ELR (cell line): ENCODE measurements at regions not wholly inside any gene's neighbourhood (a gene's known extent, or its start where the extent isn't known, plus 50 kb on each side); places are given as distances from the start of the nearest gene placed in this dataset.
"Not testable (repeated sequence)": the region's sequence is repeated elsewhere in the genome, so short reads cannot be mapped to it uniquely, and the experiment has no call there.

Source experiments
- DNase-seq: peaks from one replicate; pipeline ENCODE4 v3.0.0-alpha.2; 2015; ENCODE audit warnings: low read depth

DNA sequence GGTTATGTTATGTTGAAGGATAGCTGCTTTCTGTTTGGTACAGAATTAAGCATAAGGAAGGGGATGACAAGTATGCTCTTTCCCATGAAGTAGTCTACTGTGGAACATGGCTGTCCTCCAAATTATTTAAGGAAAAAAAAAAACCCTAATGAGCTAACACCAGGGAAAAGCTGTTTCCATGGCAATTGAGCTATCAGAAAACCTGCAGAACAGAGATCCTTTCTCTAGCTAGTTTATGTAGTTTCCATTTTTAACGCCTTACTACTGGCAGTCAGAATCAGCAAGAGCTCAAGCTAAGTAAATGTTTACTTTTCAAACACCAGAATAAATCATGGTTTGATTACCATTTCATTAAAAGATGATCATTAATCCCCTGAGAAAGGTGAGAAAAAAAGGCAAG, 287.4 kb upstream of the TARS1 start:
- no peak for DNase-seq

DNA sequence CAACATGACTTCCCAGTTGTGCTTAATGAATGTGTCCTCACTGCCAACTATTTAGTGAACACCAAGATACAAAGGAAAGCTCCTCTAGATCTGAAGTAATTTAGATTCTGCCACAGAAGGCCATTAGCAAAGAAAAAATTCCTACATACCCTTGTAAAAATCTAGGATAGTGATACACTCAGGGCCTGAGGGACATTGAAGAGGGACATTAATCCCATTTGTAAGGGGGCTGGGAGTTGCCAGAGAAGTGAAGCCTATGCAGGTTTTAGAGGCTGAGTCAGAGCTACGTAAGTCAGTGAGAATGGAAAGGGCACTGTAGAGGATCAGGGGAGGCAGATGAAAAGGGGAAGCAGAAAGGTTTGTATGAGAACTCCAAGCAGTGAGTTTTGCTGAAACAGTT, 286.9 kb upstream of the TARS1 start:
- peak; percentile 85 for DNase-seq

DNA sequence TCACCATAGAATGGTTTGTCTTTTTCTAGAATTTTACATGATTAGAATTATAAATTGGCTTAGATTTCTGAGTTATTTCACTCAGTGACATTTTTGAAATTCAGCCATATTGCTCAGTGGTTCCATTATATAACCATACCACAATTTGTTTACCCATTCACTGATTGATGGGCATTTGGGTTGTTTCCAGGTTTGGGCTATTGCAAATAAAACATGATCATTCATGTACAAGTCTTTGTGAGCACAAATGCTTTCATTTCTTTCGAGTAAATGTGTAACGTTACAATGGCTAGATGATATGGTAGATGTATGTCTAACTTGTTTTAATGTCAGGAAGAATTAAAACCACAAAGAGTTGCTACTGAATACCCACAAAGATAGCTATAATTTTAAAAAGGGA, 279.9 kb upstream of the TARS1 start:
- DNase-seq, result no peak

DNA sequence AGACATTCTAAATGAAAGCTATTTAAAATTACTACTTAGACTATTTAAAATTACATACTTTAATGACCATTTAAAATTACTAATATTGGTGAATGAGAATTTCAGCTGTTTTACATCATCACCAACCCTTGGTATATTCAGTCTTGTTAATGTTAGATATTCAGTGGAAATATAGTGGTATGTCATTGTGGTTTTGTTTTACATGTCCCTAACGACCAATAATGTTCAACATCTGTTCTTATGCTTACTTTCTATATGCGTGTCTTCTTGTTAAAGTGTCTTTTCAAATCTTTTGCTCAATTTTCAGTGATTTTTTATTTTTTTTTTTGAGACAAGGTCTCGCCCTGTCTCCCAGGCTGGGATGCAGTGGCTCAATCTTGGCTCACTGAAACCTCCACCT, 279.3 kb upstream of the TARS1 start:
- no peak for DNase-seq

DNA sequence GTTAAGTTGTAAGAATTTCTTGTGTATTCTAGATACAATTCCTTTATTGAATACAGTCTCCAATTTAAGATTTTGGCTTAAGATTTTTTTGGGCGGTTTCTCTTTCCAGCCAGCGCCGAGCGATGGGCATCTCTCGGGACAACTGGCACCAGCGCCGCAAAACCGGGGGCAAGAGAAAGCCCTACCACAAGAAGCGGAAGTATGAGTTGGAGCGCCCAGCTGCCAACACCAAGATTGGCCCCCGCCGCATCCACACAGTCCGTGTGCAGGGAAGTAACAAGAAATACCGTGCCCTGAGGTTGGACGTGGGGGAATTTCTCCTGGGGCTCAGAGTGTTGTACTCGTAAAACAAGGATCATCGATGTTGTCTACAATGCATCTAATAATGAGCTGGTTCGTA, 278.7 kb upstream of the TARS1 start:
- DNase-seq, result no peak

DNA sequence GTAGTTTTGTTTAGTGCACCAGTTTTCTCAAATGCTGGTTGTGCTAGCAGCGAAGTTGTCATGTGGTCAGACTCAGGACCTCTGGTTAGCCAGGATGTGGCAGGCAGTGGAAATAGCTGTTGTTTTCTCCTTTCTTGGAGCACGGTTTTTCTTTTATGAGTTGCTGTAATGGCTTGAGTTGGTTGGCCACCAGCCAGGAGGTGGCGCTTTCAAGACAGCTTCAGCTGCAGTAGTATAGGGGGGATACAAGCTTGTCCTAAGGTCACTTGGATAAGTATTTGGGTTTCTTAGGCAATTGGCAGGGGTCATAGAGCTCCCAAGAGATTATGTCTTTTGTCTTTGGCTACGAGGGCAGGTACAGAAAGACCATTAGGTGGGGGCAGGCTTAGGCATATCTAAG, 274.2 kb upstream of the TARS1 start:
- DNase-seq, result no peak

DNA sequence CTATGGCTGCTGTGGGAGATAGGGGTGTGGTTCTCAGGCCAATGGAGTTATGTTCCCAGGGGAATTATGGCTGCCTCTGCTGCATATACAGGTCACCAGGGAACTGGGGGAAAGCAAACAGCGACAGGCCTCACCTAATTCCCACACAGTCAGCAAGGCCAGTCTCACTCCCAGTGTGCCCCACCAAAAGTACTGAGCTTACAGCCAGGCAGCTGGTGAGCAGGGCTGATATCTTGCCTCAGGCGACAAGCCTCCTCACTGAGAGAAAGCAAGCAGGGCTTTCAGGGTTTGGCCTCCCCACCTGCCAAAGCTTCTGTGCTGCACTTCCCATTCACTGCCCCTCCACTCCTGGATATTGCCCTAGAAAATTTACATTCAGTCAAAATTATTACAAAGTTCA, 273.8 kb upstream of the TARS1 start:
- no peak for DNase-seq

DNA sequence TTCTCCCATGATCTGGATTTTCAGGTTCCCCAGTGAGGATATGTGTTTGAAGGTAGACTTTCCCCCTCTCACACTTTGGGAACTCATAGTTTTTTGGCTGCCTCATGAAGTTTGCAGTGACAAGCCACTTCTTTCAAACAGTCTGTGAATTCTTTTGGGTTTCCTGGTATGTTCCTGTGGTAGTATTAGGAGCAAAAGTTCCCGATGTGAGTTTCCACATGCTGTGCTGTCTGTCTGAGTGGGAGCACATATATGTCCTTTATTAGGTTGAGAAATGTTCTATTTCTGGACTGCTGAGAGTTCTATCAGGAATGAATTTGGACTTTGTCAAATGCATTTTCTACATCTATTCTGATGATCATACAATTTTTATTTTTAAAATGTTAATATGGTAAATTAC, 273.2 kb upstream of the TARS1 start:
- DNase-seq, result no peak

DNA sequence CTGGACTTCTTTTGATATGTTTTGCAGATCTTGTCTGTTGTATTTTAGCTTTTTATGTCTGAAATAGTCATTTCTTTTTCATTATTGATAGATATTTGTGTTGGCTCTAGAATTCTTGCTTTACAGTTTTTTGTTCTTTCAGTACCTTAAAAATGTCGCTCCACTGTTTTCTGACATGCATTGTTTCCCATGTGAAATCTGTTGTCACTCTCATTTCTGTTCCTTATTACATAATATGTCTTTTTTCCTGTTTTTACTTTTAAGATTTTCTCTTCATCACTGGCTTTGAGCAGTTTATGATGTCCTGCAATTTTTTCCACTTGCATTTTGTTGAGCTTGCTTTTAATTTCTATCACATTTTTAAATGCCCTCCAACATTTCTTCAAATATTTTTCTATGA, 270.4 kb upstream of the TARS1 start:
- DNase-seq, result peak; percentile 21

DNA sequence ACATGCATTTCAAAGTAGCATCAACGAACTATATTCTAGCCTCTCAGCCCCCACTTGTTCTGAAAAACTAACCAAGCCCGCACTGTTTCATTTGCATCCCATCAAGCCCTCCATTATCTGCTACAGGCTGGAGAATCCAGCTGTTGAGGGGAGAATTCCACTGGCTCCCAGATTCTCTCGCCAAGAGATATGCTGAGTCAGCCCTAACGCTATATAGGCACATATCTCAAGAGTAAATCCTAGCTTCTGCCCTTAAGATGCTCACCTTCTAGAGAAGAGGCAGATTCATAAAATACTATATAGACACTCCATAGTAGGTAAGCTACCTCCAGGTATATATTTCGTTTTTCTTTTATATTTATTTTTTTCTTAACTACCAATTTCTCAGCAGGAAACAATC, 266.4 kb upstream of the TARS1 start:
- DNase-seq, result no peak

DNA sequence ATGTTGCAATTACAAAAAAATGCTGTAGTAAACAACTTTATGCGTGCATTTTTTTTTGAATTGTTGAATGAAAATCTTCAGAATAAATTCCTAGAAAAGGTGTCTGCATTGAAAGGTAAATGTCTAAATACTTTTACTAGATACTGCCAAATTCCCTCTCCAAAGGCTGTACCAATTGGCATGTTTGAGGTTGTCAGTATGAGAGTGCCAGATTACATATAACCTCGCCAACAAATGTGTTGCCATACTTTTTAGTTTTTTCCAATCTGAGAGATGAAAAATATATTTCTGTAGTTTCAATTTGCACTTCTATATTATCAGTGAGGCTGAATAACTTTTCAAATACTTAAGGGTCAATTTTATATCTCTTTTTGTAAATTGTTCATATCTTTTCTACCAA, 261.5 kb upstream of the TARS1 start:
- no peak for DNase-seq

DNA sequence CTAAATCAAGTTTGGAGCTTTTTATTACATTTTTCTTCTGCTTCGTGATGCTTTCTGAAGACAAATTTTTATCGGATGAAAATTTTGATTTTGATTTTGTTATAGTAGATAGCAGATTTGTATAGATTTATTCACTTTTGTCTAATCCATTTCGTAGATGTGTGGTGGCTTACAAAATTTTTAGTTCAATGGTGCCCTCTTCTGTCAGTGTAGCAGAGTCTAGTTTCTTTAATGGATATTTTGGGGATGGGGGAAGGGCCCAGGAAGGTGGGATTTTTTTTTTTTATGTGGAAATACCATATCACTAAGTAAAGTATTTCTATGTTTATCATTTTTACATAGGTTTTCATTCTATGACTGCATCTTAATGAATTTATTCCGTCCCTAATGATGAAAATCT, 259.9 kb upstream of the TARS1 start:
- DNase-seq, result peak; percentile 66

DNA sequence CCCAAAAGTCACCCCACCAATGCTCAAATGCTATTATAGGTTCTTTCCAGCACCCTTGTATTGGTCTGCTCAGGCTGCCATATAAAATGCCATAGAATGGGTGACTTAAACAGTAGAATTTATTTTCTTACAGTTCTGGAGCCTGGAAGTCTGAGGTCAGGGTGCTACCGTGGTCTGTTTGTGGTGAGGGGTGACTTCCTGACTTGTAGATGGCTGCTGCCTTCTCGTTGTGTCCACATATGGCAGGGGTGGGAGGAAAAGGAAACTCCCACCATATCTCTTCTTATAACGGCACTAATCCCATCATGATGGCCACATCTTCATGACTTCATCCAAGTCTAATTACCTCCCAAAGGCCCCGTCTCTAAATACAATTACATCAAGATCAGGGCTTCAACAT, 257.8 kb upstream of the TARS1 start:
- DNase-seq, result no peak

DNA sequence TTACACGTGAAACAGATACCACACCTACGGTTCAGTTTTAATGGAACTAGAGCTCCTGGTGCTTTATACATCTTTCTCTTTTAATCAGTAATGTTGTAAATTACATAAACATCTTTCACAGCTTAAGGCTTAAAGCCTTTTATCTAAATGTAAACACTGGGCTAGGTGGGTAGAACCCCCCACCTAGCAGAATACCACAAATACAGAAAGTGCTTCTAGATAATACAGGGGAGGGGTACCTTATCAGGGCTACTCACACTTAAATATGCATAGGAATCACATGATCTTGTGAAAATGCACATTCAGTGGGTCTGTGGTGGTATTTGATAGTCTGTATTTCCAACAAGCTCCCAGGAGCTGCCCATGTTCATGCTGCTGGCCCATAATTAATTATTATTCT, 256.4 kb upstream of the TARS1 start:
- no peak for DNase-seq

DNA sequence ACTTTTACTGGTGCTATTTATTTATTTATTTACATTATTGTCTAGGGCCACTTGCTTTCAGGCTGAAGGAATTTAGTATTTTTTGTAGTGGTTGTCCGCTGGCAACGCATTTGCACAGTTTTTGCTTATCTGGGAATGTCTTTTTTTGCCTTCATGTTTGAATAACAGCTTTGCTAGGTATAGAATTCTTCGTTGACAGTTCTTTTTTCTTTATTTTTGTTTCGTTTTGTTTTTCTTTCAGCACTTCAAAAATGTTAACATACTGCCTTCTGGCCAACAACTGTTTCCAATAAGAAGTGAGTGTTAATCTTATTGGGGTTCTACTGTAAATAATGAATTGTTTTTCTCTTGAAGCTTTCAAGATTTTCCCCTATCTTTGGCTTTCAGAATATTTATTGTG, 252.7 kb upstream of the TARS1 start:
- DNase-seq, result no peak

DNA sequence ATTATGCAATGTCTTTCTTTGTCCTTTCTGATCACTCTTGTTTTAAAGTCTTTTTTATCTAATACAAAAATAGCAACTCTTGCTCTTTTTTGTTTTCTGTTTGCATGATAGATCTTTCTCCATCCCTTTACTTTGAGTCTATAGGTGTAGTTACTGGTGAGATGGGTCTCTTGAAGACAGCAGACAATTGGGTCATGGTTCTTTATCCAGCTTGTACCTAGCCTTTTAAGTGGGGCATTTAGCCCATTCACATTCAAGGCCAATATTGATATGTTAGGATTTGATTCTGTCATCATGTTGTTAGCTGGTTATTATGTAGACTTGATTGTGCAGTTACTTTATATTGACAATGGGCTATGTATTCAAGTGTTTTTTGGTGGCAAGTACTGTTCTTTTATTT, 245.9 kb upstream of the TARS1 start:
- no peak for DNase-seq

DNA sequence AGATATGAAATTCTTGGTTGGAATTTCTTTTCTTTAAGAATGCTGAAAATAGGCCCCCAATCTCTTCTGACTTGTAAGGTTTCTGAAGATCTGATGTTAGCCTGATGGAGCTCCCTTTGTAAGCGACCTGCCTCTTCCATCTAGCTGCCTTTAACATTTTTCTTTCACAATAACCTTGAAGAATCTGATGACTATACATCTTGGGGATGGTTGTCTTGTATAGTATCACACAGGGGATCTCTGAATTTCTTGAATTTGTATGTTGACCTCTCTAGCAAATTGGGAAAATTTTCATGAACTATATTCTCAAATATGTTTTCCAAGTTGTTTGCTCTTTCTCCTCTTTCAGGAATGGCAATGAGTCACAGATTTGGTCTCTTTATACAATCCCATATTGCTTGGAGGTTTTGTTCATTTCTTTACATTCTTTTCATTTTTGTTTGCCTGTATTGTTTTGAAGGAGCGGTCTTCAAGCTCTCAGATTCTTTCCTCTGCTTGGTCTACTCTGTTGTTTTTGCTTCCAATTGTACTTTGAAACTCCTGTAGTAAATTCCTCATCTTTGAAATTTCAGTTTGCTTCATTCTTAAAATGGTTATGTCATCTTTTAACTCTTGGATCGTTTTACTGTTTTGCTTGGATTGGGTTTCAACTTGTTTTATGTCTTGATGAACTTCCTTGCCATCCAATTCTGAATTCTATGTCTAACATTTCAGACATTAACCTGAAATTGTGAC, 245.2 kb upstream of the TARS1 start:
- peak; percentile 47 for DNase-seq

DNA sequence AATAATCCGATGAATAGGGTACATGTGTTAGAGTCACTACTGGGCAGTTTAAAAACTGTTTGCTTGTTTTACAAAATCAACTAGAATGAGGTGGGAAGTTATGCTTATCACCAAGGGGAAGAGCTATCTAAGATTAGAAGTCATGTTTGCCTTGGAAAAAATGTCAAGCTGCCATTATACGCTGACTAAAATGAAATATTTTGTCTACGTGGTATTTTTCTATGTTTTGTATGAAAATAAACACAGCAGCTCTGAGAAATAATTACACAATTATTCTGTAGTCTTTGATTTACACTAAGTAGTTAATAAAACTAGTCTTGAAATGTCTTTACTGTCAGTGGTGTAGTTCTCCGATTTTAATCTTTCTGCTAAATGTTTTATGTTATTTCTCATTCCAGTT, 241.9 kb upstream of the TARS1 start:
- no peak for DNase-seq

DNA sequence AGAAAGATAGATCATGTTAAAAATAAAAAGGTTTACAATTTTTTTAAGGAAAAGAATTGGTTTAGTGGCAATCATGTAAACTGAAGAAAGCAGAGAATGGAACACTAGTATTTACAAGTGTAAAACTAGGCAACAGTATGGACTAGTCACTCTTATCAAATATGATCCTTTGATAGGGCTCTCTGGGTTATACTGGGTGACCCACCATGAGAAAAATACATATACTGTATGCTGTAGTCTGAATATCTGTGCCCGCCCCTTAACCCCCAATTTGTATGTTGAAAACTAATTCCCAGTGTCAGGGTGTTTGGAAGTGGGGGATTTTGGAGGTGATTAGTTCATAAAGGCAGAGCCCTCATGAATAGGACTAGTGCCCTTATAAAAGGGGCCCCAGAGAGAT, 236.8 kb upstream of the TARS1 start:
- DNase-seq, result no peak

DNA sequence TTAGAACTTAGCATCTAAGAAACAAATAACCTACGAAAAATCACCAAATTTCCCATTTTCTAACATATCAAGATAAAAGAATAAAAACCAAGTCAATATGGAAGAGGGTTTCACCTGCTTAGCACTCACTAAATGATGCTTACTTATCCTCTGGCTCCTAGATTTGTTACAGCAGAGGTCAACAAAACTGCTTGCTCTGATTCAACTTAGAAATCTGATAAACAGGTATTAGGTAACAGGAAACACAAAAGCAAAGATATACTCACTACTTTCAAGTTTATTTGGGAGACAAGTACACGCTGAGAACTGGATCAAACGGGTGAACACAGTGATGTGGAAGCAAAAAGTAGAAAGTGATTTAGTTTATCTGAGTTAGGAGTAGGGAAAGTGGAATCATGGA, 235.7 kb upstream of the TARS1 start:
- no peak for DNase-seq

DNA sequence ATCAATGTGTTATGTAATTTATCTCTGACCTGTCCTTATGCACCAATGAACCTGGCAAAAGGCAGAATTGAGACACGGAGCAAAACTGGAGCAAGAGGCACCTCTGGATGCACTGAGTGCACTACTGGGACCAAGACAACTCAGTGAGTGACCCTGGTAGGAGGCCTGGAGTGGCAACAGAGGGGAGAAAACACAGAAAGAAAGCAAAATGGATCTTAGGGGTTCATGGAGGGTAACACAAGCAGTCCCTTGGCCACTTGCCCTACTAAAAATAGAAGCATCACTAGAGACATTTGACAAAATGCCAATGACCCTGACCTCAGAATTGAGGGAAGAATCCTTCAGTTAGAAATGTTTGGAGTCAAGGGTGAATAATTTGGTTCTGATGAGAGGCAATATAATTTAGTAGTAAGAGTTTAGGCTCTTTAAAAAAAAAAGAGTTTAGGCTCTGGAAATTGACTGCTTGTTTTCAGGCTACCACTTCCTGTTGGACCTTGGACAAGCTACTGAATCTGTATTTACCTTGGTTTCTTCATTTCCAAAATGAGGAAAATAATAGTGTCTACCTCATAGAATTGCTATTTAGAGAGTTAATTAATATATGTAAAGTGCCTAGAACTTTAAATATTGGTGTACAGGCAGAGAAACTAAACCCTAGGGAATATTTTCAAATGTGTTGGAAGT, 234.9 kb upstream of the TARS1 start:
- no peak for DNase-seq

DNA sequence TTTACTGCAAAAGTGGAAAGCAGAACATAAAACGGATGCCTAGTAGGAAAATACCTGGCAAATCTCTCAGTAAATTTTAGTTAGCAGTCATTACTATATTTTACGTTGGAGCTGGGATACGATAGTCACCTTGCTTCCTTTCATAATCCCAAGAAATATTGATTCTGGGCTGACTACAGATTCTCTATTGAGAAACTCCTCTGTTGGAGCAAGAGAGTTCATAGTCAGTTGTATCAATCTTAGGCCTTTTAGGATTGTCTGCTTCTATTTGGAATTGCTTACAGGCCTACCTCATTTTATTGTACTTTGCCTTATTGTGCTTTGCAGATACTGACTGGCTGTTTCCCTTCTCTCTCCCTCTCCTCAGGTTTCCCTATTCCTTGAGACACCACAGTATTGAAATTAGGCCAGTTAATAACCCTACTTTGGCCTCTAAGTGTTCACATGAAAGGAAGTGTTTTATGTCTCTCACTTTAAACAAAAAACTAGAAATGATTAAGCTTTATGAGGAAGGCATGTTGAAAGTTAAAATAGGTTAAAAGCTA, 233.7 kb upstream of the TARS1 start:
- DNase-seq, result no peak

DNA sequence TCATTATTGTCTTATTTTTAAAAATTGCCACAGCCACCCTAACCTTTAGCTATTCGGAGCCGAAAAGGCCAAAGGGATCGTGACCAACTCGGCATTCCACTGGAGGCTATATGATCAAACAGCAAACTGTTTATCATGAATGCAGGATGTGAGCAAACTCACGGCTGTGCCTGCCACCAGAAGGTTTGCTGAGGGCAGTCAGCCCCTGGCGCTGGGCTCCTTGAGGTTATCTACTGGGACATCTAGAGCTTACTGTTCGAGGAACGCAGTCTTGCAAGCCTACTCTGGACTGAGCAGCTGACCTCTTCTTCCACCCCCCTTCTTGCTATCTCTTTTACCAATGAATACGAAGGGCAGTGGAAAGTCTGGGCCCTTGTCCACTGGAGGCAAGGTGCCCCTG, 231.5 kb upstream of the TARS1 start:
- no peak for DNase-seq

DNA sequence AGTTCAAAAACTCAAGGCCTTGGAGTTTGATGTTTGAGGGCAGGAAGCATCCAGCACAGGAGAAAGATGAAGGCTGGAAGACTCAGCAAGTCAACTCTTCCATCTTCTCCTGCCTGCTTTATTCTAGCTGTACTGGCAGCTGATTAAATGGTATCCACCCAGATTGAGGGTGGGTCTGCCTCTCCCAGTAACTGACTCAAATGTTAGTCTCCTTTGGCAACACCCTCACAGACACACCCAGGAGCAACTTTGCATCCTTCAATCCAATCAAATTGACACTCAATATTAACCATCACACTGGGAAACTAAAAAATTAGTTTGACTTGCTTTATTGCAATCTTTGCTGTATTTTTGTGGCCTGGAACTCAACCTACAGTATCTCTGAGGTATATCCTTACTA, 230.5 kb upstream of the TARS1 start:
- DNase-seq, result not testable (repeated sequence)
